Left lung (tissue), 4 donors: ENCODE measurements at regions not wholly inside any gene's neighbourhood (a gene's known extent, or its start where the extent isn't known, plus 50 kb on each side); places are given as distances from the start of the nearest gene placed in this dataset.
A peak's percentile ranks its signal among the peaks of the same experiment; 100 is the strongest.

ENCODE experiments used
- ATAC-seq: fragments of 200-7000 bp; cut with Tn5 transposase; one replicate; pipeline ENCODE4 v1.9.1; 2020; ENCODE audit warnings: moderate library complexity
- DNase-seq, 4 donors: peaks; one replicate each; pipeline ENCODE4 v3.0.0-alpha.2; 2013 to 2020
- H3K27ac ChIP-seq, 2 donors: fragments of 200-600 bp; sonication (generic) in 1 of 2; one replicate each; pipeline versions ENCODE4 v1.5.0 to v1.8.0; 2020 to 2021
- H3K27me3 ChIP-seq, 2 donors: fragments of 200-600 bp; sonication (generic) in 1 of 2; one replicate each; pipeline versions ENCODE4 v1.5.0 to v1.8.0; 2020 to 2021
- H3K36me3 ChIP-seq, 2 donors: fragments of 200-600 bp; sonication (generic) in 1 of 2; one replicate each; pipeline versions ENCODE4 v1.5.0 to v1.8.0; 2020 to 2021
- H3K4me1 ChIP-seq, 2 donors: fragments of 200-600 bp; one replicate each; pipeline ENCODE4 v1.8.0; 2021
- H3K4me3 ChIP-seq, 2 donors: fragments of 200-600 bp; sonication (generic) in 1 of 2; one replicate each; pipeline versions ENCODE4 v1.5.0 to v1.8.0; 2020 to 2021; ENCODE audit warnings: mild to moderate bottlenecking in 1 of 2
- H3K9me3 ChIP-seq, 2 donors: fragments of 200-600 bp; sonication (generic) in 1 of 2; one replicate each; pipeline versions ENCODE4 v1.5.0 to v1.8.0; 2020 to 2021
- intact Hi-C, 2 donors: fragments of 100-400 bp; cut with DNase I; formaldehyde crosslinking; loops; one replicate each; pipeline versions ENCODE4 v1.11.2 to v1.14.2; 2022
- TF ChIP-seq, protein P1 (sequence below), 2 donors: fragments of 200-600 bp; sonication (generic) in 1 of 2; IDR thresholded peaks; one replicate each; pipeline versions ENCODE4 v1.5.0 to v1.8.0; 2021; ENCODE audit warnings: antibody characterized with exemption in 2 of 2
- donor health status: DM: no; HTN: yes; CAD: no.
- donor health status: DM: no; HTN: no; CAD: no.

GRCh38 chr15:99472416-99473145 is 93.2 kb upstream of the MEF2A start:
- no peak for ATAC-seq
- Histone ChIP-seq H3K27me3 (no peaks in the 10 kb centered on the region), H3K4me1 (peaks cover 12 to 49% of the 10 kb centered on the region in 2 donors), H3K4me3 (no peak overlapping the region), H3K9me3 (no peaks in the 10 kb centered on the region), H3K36me3 (no peaks in the 10 kb centered on the region), H3K27ac (no peak overlapping the region)
- DNase-seq = no peak
- intact Hi-C loops = no loop called here
- TF ChIP-seq, protein P1, sequence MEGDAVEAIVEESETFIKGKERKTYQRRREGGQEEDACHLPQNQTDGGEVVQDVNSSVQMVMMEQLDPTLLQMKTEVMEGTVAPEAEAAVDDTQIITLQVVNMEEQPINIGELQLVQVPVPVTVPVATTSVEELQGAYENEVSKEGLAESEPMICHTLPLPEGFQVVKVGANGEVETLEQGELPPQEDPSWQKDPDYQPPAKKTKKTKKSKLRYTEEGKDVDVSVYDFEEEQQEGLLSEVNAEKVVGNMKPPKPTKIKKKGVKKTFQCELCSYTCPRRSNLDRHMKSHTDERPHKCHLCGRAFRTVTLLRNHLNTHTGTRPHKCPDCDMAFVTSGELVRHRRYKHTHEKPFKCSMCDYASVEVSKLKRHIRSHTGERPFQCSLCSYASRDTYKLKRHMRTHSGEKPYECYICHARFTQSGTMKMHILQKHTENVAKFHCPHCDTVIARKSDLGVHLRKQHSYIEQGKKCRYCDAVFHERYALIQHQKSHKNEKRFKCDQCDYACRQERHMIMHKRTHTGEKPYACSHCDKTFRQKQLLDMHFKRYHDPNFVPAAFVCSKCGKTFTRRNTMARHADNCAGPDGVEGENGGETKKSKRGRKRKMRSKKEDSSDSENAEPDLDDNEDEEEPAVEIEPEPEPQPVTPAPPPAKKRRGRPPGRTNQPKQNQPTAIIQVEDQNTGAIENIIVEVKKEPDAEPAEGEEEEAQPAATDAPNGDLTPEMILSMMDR (IDR thresholded peaks at IDR 0.05) = no peak

GRCh38 chr15:99473981-99474906 is 91.5 kb upstream of the MEF2A start:
- TF ChIP-seq, protein P1 (IDR thresholded peaks at IDR 0.05) = no peak
- ATAC-seq (peak; percentile 58), DNase-seq (peak in 2 of 4 donors; percentile 74 to 82)
- intact Hi-C loops = no loop called here
- no peaks in the 10 kb centered on the region for H3K27me3 ChIP-seq
- no peak overlapping the region for H3K4me3 ChIP-seq
- no peaks in the 10 kb centered on the region for H3K9me3 ChIP-seq
- H3K4me1 ChIP-seq = peaks cover 12 to 59% of the 10 kb centered on the region in 2 donors
- peak overlapping the region; percentile 26 to 48 for H3K27ac ChIP-seq
- H3K36me3 ChIP-seq = no peaks in the 10 kb centered on the region

DNA sequence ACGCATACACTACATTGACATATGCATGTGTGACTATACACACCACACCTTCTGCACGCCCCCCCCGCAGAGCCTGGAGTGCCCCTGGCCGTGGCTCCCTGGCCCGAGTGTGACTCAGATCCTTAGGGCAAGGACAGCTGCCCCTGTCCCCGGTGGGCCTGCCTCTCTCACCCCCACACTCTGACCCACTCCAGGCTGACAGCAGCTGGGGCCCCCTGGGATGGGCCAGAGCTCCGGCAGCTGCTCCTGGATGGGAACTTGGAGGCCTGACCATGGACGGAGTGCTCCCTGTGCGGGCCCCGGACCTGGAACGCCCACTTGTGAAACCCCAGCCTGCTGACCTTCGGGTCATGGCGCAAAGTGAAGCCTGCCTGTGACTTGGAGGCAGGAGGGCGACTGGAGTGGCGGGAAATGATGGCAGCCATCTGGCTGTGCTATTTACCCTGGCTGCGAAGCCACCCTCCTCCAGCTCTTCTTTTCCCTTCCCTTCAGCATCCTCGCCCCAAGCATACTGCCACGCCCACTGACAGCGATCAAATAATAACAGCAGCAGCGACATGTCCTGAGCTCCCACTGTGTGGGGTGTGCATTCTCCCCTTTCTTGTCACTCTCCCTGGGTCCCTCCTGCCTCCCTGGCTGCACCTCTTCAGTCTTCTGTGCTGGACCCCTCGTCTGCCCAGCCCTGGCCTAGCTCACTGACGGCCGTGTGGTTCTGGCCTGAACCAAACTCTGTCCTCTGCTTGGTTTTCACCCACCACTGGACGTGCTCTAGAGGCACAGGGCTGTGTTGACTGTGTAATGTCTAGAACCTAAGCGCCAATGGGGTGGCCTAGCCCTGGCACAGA is 90.7 kb upstream of the MEF2A start:
- TF ChIP-seq, protein P1 (IDR thresholded peaks at IDR 0.05) = no peak
- no peaks in the 10 kb centered on the region for H3K27me3 ChIP-seq
- no peak overlapping the region for H3K4me3 ChIP-seq
- no peaks in the 10 kb centered on the region for H3K36me3 ChIP-seq
- H3K4me1 ChIP-seq = peaks cover 12 to 59% of the 10 kb centered on the region in 2 donors
- intact Hi-C loops = no loop called here
- DNase-seq = peak in 3 of 4 donors; percentile 72 to 87 (median 77)
- H3K9me3 ChIP-seq = no peaks in the 10 kb centered on the region
- H3K27ac ChIP-seq = peak overlapping the region in 1 of 2 donors; percentile 26
- peak; percentile 4 for ATAC-seq

DNA sequence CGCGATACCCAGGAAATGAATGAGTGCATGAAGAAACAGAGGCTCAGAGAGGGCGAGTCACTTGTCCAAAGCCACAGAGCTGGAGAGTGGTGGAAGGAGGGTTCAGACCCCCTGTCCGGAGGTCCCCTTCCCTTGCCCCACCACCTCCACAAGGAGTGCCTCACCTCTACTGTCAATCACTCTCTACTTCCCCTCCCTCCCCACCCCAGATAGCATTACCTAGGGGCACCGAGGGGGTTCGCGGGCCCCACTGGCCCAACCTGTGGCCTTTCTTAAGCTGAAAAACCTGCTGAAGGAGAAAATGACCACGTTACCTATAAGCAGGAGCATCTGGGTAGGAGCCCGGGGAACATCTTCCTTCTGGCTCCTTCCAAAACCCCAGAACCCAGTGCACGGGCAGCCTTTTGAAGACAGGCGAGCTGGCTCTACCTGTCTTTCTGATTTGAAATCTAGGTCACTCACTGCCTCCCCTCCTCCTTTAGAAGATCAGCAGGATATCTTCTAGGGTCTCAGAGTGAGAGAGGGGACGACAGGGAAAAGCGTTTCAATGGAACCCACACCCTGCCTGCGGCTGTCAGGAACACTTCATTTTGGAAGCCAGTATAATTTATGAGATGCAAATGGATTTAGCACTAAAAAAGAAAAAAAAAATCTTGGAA is 89.9 kb upstream of the MEF2A start:
- Histone ChIP-seq H3K4me1 (peaks cover 12 to 59% of the 10 kb centered on the region in 2 donors), H3K36me3 (no peaks in the 10 kb centered on the region), H3K27ac (peak overlapping the region; percentile 48 to 68), H3K4me3 (no peak overlapping the region), H3K27me3 (no peaks in the 10 kb centered on the region), H3K9me3 (no peaks in the 10 kb centered on the region)
- ATAC-seq = no peak
- TF ChIP-seq, protein P1 (IDR thresholded peaks at IDR 0.05) = no peak
- DNase-seq = no peak
- intact Hi-C loops = no loop called here
